ENCODE measurements at regions not wholly inside any gene's neighbourhood (a gene's known extent, or its start where the extent isn't known, plus 50 kb on each side); places are given as distances from the start of the nearest gene placed in this dataset.

- TF ChIP-seq CTCF (IDR thresholded peaks at IDR 0.05): no peak
- TF ChIP-seq EP300 (IDR thresholded peaks at IDR 0.05): no peak
Observed at GRCh38 chr4:24274381-24274941, 309.9 kb downstream of the DHX15 start.

All from ovary (tissue), 3 donors.